ENCODE measurements at regions not wholly inside any gene's neighbourhood (a gene's known extent, or its start where the extent isn't known, plus 50 kb on each side); places are given as distances from the start of the nearest gene placed in this dataset.

- TF ChIP-seq, protein P1, sequence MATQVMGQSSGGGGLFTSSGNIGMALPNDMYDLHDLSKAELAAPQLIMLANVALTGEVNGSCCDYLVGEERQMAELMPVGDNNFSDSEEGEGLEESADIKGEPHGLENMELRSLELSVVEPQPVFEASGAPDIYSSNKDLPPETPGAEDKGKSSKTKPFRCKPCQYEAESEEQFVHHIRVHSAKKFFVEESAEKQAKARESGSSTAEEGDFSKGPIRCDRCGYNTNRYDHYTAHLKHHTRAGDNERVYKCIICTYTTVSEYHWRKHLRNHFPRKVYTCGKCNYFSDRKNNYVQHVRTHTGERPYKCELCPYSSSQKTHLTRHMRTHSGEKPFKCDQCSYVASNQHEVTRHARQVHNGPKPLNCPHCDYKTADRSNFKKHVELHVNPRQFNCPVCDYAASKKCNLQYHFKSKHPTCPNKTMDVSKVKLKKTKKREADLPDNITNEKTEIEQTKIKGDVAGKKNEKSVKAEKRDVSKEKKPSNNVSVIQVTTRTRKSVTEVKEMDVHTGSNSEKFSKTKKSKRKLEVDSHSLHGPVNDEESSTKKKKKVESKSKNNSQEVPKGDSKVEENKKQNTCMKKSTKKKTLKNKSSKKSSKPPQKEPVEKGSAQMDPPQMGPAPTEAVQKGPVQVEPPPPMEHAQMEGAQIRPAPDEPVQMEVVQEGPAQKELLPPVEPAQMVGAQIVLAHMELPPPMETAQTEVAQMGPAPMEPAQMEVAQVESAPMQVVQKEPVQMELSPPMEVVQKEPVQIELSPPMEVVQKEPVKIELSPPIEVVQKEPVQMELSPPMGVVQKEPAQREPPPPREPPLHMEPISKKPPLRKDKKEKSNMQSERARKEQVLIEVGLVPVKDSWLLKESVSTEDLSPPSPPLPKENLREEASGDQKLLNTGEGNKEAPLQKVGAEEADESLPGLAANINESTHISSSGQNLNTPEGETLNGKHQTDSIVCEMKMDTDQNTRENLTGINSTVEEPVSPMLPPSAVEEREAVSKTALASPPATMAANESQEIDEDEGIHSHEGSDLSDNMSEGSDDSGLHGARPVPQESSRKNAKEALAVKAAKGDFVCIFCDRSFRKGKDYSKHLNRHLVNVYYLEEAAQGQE (IDR thresholded peaks at IDR 0.05; ENCODE audit: insufficient read depth in 1 of 2, low read depth in 2 of 2, low read length in 2 of 2) = no peak
- TF ChIP-seq POLR2AphosphoS5 (IDR thresholded peaks at IDR 0.05; ENCODE audit: low read depth, low read length) (no peak), TAF1 (IDR thresholded peaks at IDR 0.05; ENCODE audit: borderline replicate concordance, insufficient read depth, low read length) (no peak)
Observed at GRCh38 chr11:45454917-45455401, 168.8 kb upstream of the SYT13 start.
